Mucosa of descending colon (tissue), 3 donors: ENCODE measurements at regions not wholly inside any gene's neighbourhood (a gene's known extent, or its start where the extent isn't known, plus 50 kb on each side); places are given as distances from the start of the nearest gene placed in this dataset.
A peak's percentile ranks its signal among the peaks of the same experiment; 100 is the strongest.

Experiments used
- ATAC-seq: fragments of 200-7000 bp; cut with Tn5 transposase; one replicate; pipeline ENCODE4 v1.9.1; 2020; ENCODE audit warnings: mild to moderate bottlenecking, moderate library complexity
- DNase-seq, 3 donors: peaks; one replicate each; pipeline ENCODE4 v3.0.0-alpha.2; 2020
- H3K36me3 ChIP-seq: fragments of 200-600 bp; one replicate; pipeline ENCODE4 v1.8.0; 2021; ENCODE audit warnings: low read depth, mild to moderate bottlenecking
- H3K4me1 ChIP-seq: fragments of 200-600 bp; one replicate; pipeline ENCODE4 v1.8.0; 2021; ENCODE audit warnings: low read depth, mild to moderate bottlenecking
- H3K4me3 ChIP-seq: fragments of 200-600 bp; one replicate; pipeline ENCODE4 v1.8.0; 2021; ENCODE audit warnings: mild to moderate bottlenecking
- H3K9me3 ChIP-seq: fragments of 200-600 bp; one replicate; pipeline ENCODE4 v1.8.0; 2021; ENCODE audit warnings: mild to moderate bottlenecking
- CTCF ChIP-seq: fragments of 200-600 bp; IDR thresholded peaks from one replicate; pipeline ENCODE4 v1.8.0; 2022; ENCODE audit warnings: antibody characterized with exemption, mild to moderate bottlenecking
- intact Hi-C, 2 donors: fragments of 100-400 bp; cut with DNase I in 1 of 2; cut with micrococcal nuclease in 1 of 2; formaldehyde crosslinking; loops; one replicate each; pipeline versions ENCODE4 v1.11.0 to v1.11.1; 2022; cut with DNase I, micrococcal nuclease
- donor health status: DM: no; HTN: no; CAD: no; lungs with moderate emphysema.
- donor health status: DM: no; HTN: no; CAD: no.
- donor health status: DM: no; HTN: yes; CAD: no.

GRCh38 chr1:55425310-55425930 is 210.3 kb upstream of the USP24 start:
- DNase-seq (no peak), ATAC-seq (no peak)
- Histone ChIP-seq H3K9me3 (no peaks in the 10 kb centered on the region), H3K4me1 (no peaks in the 10 kb centered on the region), H3K36me3 (no peaks in the 10 kb centered on the region), H3K4me3 (no peak overlapping the region)
- TF ChIP-seq CTCF = no peak
- intact Hi-C loops = no loop called here

GRCh38 chr1:55423376-55423775 is 208.2 kb upstream of the USP24 start:
- ATAC-seq = no peak
- Histone ChIP-seq H3K4me1 (no peaks in the 10 kb centered on the region), H3K4me3 (no peak overlapping the region), H3K36me3 (no peaks in the 10 kb centered on the region), H3K9me3 (no peaks in the 10 kb centered on the region)
- intact Hi-C loops = no loop called here
- peak in 1 of 3 donors; percentile 25 for DNase-seq
- no peak for TF ChIP-seq CTCF

GRCh38 chr1:55420929-55421716 is 206.0 kb upstream of the USP24 start:
- DNase-seq = no peak
- no peaks in the 10 kb centered on the region for H3K9me3 ChIP-seq
- no peak for ATAC-seq
- H3K4me1 ChIP-seq = no peaks in the 10 kb centered on the region
- no peak for TF ChIP-seq CTCF
- no peaks in the 10 kb centered on the region for H3K36me3 ChIP-seq
- intact Hi-C loops = no loop called here
- no peak overlapping the region for H3K4me3 ChIP-seq

GRCh38 chr1:55420026-55420425 is 204.9 kb upstream of the USP24 start:
- no peaks in the 10 kb centered on the region for H3K4me1 ChIP-seq
- DNase-seq (no peak), ATAC-seq (no peak)
- intact Hi-C loops = no loop called here
- no peak for TF ChIP-seq CTCF
- no peaks in the 10 kb centered on the region for H3K9me3 ChIP-seq
- no peak overlapping the region for H3K4me3 ChIP-seq
- H3K36me3 ChIP-seq = no peaks in the 10 kb centered on the region

- DNase-seq (no peak), ATAC-seq (no peak)
- no peak overlapping the region for H3K4me3 ChIP-seq
- no peak for TF ChIP-seq CTCF
- H3K4me1 ChIP-seq = no peaks in the 10 kb centered on the region
- H3K9me3 ChIP-seq = no peaks in the 10 kb centered on the region
- no peaks in the 10 kb centered on the region for H3K36me3 ChIP-seq
- intact Hi-C loops = no loop called here
Measured at GRCh38 chr1:55418208-55419000, 203.2 kb upstream of the USP24 start.
